GM12874 (cell line): ENCODE measurements at regions not wholly inside any gene's neighbourhood (a gene's known extent, or its start where the extent isn't known, plus 50 kb on each side); places are given as distances from the start of the nearest gene placed in this dataset.

Experiments used
- CTCF ChIP-seq: IDR thresholded peaks from 2 replicates; pipeline ENCODE4 v1.5.1; 2011; ENCODE audit warnings: low read depth, mild to moderate bottlenecking, control low read depth, low read length, moderate library complexity; ENCODE audit not compliant: insufficient read depth

GRCh38 chr12:47362126-47362705, 282.5 kb upstream of the AMIGO2 start:
- TF ChIP-seq CTCF = no peak

GRCh38 chr12:47361389-47362021, 281.7 kb upstream of the AMIGO2 start:
- no peak for TF ChIP-seq CTCF

- TF ChIP-seq CTCF = no peak
Observed at GRCh38 chr12:47360771-47361388, 281.1 kb upstream of the AMIGO2 start.

GRCh38 chr12:47360093-47360480, 280.3 kb upstream of the AMIGO2 start:
- no peak for TF ChIP-seq CTCF

GRCh38 chr12:47359310-47360092, 279.7 kb upstream of the AMIGO2 start:
- no peak for TF ChIP-seq CTCF

GRCh38 chr12:47356129-47356700, 276.5 kb upstream of the AMIGO2 start:
- no peak for TF ChIP-seq CTCF

- TF ChIP-seq CTCF = no peak
Observed at GRCh38 chr12:47353508-47353907, 273.7 kb upstream of the AMIGO2 start.
